ENCODE measurements at regions not wholly inside any gene's neighbourhood (a gene's known extent, or its start where the extent isn't known, plus 50 kb on each side); places are given as distances from the start of the nearest gene placed in this dataset.
"Not testable (repeated sequence)": the region's sequence is repeated elsewhere in the genome, so short reads cannot be mapped to it uniquely, and the experiment has no call there.

DNA sequence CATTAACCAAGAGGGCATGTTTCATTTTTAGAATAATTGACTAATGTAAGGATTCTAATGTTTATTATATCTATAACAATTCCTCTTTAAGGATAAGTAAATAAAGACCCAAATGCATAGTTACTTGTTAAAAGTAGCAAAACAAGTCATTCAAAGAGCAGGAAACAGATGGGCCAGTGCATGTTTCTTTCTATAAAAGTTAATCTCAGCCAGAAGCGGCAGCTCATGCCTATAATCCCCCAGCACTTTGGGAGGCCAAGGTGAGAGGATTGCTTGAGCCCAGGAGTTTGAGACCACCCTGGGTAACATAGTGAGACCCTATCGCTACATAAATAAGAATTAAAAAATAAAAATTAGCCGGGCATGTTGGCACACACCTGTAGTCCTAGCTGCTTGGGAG, 391.0 kb upstream of the RGS6 start:
- no peak for DNase-seq

DNA sequence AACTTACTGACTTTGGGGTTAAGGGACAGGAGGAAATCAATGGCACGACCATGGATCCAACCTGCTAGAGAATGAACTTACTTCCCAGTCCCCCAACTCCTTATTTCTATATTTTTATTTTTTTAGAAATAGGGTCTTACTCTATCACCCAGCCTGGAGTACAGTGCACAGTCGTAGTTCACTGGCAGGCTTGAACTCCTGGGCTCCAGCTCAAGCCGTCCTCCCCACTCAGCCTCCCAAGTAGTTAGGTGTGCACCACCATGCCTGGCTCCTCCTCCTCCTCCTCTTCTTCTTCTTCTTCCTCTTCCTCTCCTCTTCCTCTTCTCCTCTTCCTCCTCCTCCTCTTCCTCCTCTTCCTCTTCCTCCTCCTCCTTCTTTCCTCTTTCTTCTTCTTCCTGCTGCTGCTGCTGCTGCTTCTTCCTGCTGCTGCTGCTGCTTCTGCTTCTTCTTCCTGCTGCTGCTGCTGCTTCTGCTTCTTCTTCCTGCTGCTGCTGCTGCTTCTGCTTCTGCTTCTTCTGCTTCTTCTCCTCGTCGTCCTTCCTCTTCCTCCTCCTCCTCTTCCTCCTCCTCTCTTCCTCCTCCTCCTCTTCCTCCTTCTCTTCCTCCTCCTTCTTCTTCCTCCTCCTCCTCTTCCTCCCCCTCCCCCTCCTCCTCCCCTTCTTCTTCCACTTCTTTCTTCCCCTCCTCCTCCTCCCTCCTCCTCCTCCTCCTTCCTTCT, 390.1 kb upstream of the RGS6 start:
- no peak for DNase-seq

DNA sequence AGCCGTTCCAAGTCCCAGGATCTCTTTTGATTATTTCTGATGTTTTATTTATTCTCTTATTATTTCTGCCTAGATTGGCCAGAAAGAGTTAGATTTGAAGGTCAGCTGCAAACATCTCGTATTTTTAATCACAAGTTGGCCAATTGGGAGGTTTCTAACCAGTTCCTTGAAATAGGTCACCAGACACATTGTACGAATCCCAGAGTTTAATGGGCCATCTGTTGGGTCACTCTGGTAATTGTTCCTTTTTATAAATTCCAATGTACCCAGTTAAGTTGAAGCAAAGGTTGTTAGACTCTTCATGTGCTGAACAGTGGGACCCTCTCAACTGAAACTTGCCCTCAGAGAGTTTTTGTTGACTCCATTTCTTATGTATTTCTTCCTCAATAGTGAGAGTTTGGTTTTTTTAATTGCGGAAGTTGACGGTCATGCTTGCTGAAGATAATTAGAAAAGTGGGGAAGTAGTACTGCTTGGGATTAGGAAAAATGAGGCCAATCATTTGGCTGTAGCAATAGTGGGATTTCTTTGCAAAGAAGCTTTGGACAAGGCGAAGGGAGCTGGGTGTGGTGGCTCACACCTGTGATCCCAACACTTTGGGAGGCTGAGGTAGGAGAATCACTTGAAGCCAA, 382.7 kb upstream of the RGS6 start:
- no peak for DNase-seq

DNA sequence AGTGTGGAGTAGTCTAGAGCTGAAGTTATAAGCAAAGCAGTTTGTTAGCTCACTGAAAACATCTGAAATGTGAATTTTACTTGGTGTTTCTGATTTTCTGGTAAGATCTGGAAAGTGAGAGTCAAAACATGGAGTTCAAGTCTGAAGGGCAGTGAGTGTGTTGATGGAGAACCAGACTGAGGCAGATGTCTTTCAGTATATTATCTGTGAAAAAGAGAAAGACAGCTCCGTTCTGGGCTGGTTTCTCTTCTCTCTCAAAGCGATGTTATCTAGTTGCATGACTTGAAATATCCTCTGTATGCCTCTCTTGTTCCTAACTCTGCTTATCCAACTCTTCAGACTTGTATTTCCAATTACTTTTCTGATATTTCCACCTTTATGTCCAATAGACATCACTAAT, 381.9 kb upstream of the RGS6 start:
- no peak for DNase-seq

DNA sequence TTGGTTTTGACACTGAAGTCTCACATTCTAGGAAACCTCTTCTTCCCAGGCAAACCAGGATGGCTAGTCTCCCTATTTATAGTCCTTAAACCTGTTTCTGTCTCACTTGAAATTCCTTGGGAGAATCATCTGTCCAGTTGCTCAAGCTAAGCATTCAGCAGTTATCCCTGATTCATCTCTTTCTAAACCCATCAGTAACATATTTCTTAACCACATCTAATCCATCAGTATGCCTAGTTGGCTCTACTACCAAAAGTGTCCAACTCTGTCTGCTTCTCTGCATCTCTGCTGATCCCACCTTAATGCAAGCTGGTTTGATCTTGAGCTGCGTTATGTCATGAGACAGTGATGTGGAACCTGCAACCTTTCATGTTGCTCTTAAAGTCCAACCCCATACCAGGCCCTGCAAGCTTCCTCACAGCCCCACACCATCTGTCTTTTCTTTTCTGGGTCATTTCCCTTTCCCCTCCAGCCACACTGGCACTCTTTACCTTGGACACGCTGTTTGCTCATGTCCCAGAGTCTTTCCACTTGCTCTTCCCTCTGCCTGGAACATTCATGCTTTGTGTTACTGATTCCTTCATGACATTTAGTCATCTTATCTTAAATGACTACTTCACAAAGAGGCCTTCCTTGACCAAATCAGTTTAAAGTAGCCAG, 380.8 kb upstream of the RGS6 start:
- no peak for DNase-seq

DNA sequence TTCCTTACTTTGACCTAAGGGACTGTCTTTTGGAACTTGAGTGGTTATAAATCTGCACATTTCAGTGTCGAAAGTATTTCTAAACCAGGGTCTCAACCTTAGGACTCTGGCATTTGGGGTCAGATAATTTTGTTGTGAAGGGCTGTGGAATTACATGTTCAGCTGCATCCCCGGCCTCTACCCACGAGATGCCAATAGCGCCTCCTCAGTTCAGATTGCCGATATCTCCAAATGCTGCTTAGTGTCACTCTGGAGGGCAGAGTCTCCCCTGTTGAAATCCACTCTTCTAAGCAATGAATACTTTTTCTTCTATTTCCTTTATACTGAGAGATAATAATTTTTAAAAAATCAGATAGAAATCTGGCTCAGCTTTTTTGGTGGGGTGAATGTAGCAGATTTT, 379.4 kb upstream of the RGS6 start:
- no peak for DNase-seq

DNA sequence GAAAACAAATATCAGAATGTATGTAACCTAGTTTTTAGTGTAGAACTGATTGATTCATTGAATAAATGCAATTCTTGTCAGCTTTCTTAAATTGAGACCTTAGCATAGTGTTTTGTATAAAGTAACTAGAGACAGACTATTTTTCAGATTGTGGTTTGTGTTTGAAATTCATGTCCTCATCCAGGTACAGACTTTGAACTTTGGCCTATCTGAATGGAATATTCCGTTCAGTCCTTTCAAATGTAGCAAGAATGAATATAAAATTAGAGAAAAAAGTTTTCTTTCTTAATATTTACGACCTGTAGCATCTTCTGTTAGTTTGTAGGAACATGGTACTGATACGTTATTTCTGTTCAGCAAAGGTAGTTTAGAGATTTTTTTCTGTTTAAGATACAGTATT, 378.4 kb upstream of the RGS6 start:
- no peak for DNase-seq

DNA sequence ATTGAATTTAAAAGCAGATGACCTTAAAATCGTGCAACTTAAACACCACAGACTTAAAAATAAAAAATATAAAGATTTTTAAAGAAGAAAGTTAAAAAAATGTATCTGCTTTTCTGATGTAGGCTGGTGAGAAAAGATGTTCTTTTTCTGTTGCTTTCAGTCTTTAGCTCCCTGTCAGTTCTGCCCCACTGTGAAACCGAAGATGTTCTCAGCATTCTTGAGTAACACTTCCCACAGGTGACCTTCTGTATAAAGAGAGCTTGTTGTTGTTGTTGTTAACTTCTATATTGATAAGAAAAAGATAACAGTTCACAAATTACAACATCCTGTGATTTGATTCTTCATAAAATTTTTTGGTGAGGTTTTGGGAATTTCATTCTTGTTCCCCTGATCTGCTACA, 377.9 kb upstream of the RGS6 start:
- no peak for DNase-seq

DNA sequence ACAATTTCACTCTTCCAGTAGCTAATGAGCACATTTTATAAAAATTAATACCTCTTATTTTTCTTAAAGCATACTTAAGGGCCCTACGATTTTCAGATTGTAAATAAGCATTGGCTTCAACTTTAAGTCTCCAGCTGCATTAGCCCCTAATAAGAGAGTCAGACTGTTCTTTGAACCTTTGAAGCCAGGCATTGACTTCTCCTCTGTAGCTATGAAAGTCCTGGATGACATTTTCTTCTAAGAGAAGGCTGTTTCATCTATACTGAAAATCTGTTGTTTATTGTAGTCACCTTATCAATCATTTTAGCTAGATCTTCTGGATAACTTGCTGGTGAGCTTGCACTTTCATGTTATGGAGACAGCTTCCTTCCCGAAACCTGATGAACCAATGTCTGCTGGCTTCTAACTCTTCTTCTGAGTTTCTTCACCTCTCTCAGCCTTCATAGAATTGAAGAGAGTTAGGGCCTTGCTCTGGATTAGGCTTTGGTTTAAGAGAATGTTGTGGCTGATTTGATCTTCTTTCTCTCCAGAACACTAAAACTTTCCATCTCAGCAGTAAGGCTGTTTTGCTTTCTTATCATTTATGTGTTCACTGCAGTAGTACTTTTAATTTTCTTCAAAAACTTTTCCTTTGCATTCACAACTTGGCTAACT, 377.1 kb upstream of the RGS6 start:
- no peak for DNase-seq

DNA sequence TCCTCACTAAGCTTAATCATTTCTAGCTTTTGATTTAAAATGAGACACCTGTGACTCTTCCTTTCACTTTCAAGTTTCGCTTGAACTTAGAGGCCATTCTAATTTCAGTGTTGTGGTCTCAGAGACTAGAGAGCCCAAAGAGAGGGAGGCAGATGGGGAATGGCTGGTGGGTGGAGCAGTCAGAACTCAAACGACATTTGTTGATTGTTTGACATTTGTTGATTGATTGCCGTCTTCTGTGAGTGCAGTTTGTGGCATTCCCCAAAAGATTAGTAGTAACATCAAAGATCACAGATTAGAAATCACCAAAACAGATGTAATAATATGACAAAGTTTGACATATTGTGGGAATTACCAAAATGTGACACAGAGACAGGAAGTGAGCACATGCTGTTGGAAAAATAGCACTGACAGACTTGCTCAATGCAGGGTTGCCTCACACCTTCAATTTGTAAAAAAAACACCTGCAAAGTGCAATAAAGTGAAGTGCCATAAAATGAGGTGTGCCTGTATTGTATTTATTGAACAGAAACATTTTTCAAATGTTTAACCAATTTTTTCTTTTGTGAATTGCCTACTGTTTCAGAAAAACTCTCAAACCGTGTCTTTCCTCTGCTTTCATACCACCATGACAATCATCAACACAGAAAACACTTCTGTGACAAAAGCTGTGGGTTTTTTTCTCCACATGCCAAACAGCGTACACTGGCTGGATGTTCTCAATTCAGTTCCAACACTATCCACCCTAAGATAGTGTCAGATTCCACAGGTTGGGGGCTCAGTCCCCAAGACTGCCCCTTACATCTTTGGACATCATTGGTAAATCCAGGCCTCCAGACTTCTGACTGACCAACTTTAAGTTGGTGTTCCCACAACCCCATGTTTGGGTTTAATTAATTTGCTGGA, 376.3 kb upstream of the RGS6 start:
- no peak for DNase-seq

DNA sequence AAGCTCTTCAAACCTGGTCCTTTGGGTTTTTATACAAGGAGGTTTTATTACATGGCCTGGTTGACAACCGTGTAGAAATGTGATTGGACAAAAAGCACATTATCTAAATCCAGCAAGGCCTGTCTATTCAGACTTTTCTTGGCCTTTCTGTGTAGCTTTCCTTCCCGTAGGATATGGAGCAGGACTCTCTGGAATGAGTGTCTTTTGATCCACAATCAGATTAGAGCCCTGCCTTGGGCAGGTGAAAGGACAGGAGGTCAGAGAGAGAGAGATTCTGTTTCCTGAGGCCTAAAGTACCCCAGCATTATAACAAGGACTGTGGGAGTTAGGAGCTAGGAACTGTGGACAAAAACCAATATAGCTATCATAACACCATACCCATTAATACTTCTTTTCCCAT, 375.5 kb upstream of the RGS6 start:
- DNase-seq = no peak

DNA sequence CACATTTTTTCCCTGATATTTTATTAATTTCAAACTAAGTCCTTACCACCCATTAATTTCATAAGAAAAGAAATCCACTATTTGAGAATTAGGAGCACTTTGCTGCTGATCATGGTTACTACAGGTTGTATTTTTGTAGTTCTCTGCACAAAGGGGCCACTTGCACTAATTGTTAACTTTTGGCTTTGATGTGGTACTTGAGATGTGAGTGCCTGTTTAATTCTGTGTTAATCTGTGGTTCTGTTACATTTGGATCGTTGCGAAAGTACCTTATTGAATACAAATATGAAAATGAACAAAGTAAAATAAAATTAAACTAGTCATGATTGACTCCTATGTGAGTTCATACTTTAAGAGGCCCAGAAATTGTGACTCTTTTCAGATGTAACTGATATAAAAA, 374.9 kb upstream of the RGS6 start:
- DNase-seq = no peak

DNA sequence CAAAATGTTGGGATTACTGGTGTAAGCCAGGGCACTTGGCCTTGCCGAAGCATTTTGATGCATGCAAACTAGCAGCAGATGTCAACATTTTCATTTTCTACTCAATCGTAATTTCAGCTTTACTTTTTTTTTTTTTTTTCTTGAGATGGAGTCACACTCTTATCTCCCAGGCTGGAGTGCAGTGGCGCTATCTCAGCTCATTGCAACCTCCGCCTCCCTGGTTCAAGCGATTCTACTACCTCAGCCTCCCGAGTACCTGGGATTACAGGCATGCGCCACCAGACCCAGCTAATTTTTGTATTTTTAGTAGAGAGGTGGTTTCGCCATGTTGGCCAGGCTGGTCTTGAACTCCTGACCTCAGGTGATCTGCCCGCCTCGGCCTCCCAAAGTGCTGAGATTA, 373.3 kb upstream of the RGS6 start:
- not testable (repeated sequence) for DNase-seq

DNA sequence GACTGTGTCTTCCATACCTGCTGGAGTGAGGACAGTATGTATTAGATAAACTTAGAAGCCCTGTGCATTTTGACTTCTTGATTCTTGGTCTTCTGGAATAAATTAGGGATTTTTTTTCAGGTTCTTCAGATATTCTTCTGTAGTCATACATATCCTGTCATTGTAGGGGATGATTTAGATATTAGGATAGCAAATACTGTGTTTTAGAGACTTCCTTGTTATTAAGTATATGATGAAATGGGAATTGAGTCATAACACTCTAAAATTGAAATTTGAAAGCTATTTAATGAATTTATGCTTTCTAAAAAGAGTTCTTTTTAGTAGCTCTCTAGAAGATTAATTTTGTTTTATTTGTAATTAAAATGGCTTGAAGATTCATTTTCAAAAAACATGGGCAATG, 371.5 kb upstream of the RGS6 start:
- no peak for DNase-seq

DNA sequence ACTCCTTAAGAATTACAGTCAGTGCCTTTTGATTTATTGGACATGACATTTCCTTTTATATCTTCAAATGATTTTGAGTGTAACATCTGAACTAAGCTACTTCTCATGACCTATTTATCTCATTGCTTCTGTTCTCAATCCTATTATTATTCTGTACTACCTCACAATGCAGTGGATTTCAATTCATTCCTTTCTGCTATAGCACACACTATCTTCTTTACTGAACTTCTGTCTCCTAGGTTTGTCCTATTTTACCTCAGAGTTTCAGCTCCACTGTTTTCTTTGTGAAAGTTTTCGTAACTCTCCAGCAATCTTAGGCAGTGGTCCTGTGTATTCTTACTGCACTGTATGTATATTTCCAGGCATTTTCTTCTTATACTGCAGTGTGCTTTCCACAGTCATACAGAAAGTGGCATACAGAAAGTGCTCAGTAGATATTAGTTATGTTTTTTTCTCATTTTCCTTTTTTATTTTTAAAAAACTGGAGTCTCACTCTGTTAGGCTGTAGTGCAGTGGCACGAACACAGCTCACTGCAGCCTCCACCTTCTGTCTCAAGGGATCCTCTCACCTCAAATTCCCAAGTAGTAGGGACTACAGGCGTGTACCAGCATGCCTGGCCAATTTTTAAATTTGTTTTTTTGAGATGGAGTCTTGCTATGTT, 368.6 kb upstream of the RGS6 start:
- no peak for DNase-seq

DNA sequence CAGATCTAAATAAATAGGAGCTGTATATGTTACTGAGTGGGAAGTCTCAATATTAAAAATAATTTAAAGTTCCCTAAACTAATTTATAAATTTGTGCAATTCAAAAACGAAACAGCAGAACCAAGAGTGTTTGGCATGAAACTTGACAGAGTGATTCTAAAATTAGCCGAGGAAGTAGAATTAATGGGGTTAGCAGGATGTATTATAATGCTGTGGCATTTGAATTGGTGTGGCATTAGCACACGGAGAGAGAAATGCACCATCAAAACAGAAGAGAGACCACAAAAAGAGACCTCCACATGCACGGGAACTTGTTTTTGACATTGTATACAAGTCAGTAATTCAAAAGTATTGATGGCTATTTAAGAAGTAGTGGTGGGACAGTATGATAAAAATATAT, 366.0 kb upstream of the RGS6 start:
- DNase-seq = no peak

DNA sequence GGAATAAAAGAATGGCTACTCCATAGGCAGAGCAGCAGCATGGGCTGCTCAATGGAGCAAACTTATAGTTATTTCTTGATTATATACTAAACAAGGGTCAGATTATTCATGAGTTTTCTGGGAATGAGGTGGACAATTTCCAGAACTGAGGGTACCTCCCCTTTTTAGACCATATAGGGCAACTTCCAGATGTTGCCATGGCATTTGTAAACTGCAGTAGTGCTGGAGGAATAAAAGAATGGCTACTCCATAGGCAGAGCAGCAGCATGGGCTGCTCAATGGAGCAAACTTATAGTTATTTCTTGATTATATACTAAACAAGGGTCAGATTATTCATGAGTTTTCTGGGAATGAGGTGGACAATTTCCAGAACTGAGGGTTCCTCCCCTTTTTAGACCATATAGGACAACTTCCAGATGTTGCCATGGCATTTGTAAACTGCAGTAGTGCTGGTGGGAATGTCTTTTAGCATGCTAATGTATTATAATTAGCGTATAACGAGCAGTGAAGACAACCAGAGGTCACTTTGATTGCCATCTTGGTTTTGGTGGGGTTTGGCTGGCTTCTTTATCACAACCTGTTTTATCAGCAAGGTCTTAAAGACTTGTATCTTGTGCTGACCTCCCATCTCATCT, 364.6 kb upstream of the RGS6 start:
- DNase-seq = not testable (repeated sequence)

DNA sequence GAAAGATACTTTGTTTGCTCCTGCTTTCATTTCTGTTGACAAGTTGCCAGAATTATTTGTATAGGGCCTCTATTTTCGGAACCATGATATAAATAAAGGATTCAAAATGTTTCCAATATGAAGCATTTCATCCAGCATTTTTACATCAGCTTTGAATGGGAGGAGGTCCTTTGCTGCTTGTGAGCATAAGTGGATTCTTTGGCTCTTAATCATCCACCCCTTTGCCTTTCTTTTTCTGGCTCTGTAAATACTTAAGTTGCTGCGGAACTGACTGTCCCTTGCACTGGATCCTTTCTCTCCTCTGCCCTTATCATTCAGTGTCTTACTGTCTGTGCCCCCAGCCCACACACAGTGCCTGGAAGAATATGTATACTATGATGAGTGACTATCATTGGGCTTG, 357.3 kb upstream of the RGS6 start:
- DNase-seq = no peak

DNA sequence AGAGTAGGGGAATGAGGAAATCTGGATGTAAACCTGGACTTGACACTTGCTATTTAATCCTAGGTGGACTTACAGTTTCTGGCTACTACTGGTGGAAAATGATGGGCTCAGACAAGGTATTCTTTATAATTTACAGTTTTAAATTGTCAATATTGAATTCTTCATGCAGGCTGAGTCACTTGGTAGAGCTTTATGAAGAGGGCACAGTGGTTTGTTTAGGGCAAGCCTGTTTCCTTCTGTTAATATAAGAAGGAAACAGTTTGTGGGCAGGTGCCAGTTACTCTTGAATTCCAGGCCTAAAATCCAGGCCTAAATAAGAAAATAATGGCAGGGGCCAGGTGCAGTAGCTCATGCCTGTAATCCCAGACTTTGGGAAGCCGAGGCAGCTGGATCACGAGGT, 355.8 kb upstream of the RGS6 start:
- DNase-seq = no peak

DNA sequence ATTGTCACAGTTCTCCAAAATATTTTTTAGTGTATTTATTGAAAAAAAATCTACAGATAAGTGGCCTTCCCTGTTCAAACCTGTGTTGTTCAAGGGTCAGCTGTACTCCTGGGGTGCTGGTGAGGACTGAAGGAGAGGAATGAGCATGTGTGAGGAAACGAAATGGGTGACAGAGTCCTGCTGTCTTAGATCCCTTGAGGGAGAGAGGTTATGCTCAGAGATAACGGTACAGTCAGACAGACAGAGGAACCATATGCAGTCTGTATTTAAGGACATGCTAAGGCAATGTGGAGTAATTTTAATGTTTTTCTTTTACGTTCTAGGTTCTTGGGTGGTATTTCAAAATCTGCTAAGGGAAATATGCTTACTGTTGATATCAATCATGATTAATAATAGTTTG, 352.9 kb upstream of the RGS6 start:
- DNase-seq = no peak

DNA sequence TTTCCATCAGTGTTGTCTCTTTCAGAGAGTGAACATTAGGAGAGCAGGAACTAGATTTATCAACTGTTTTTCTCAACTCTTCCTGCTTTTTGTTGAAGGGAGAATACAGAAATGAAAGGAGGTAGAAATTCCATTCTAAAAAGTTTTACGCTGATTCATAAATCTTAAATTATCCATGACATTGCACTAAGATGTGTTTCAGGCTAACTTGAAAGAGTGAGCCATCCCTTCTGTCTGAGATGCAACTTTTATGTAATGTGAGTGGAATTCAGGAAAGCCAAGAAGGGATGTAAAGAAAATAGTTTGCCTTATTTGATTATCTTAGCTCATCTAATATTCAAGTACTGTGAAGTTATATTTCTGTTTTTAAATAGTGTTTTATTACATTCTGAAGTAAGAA, 349.5 kb upstream of the RGS6 start:
- DNase-seq = no peak

DNA sequence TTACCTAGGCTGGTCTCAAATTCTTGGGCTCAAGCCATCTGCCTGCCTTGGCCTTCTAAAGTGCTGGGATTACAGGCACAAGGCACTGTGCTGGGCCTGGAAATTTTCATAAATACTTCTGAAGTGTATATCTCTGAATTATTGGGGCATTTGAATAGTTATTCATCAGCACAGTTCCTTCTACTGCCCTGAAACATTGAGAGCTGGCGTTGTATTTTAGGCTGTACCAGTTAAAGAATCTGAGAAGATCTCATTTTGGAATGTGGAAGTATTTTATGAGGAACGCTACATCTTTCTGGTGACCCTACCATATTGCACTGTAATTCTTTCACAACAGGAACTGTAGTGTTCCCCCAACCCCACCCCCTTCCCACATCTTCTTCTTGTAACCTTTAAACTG, 349.0 kb upstream of the RGS6 start:
- no peak for DNase-seq

Data from left hindlimb (tissue), 1 donor.